HCT116 (cell line): ENCODE measurements at regions not wholly inside any gene's neighbourhood (a gene's known extent, or its start where the extent isn't known, plus 50 kb on each side); places are given as distances from the start of the nearest gene placed in this dataset.
"Not testable (repeated sequence)": the region's sequence is repeated elsewhere in the genome, so short reads cannot be mapped to it uniquely, and the experiment has no call there.

Experiments
- ATAC-seq: fragments of 200-7000 bp; cut with Tn5 transposase; 2 replicates; pipeline ENCODE4 v1.9.1; 2020; ENCODE audit warnings: mild to moderate bottlenecking, moderate library complexity
- BruUV-seq: library from RNA; stranded (reverse); fragments of 400-500 nt; replicated peaks from 2 replicates; lab custom pipeline; 2021; lab: Mats Ljungman, UMichigan
- CTCF ChIA-PET: fragments of 300-600 bp; sonication (Branson Sonifier 250); formaldehyde crosslinking; loops from one replicate; lab custom pipeline; 2021; ENCODE audit warnings: antibody characterized with exemption; lab: Charles Lee
- POLR2A ChIA-PET: fragments of 300-600, 350-600 bp; sonication (Branson Sonifier 250); formaldehyde crosslinking; loops from one replicate; lab custom pipeline; 2021; ENCODE audit warnings: antibody characterized with exemption; lab: Charles Lee
- RAD21 ChIA-PET, 2 experiments: fragments of 300-600 bp; sonication (Branson Sonifier 250); formaldehyde crosslinking; loops; one replicate each; lab custom pipeline; 2023; ENCODE audit warnings: low total read pairs in 2 of 2; ENCODE audit not compliant: uncharacterized antibody in 2 of 2, unreplicated experiment in 2 of 2, low non-redundant PET in 1 of 2; lab: Charles Lee
- DNase-seq: peaks from one replicate; pipeline ENCODE4 v3.0.0-alpha.2; 2010; ENCODE audit warnings: low read depth, low spot score
- H2AFZ ChIP-seq: fragments of 200-600 bp; shearing (Covaris generic), sonication (generic); 2 replicates; pipeline ENCODE4 v1.6.1; 2017; ENCODE audit warnings: low read depth, mixed run types, mixed read lengths, antibody characterized with exemption, low read length; ENCODE audit not compliant: poor library complexity, severe bottlenecking
- H3K27ac ChIP-seq: 2 replicates; pipeline ENCODE4 v1.5.1; 2012; ENCODE audit warnings: low read depth, low read length
- H3K27me3 ChIP-seq: fragments of 200-600 bp; sonication (generic); 2 replicates; pipeline ENCODE4 v1.6.1; 2016; ENCODE audit warnings: mixed run types, low read length, mixed read lengths; ENCODE audit not compliant: insufficient read depth
- H3K36me3 ChIP-seq, 2 experiments: fragments of 200-500 bp in 1 of 2; fragments of 200-600 bp in 1 of 2; sonication (Bioruptor generic) in 1 of 2; sonication (generic) in 1 of 2; 2 replicates each; pipeline versions ENCODE4 v1.5.1 to v1.6.1; 2014 to 2016; ENCODE audit warnings: low read length in 2 of 2, inconsistent platforms in 1 of 2, mixed read lengths in 1 of 2, mixed run types in 1 of 2; ENCODE audit not compliant: insufficient read depth in 2 of 2, control insufficient read depth in 1 of 2
- H3K4me1 ChIP-seq, 2 experiments: fragments of 200-600 bp in 1 of 2; sonication (generic) in 1 of 2; 2 replicates each; pipeline versions ENCODE4 v1.5.1 to v1.6.1; 2012 to 2017; ENCODE audit warnings: low read length in 2 of 2, inconsistent platforms in 1 of 2, mild to moderate bottlenecking in 1 of 2, mixed read lengths in 1 of 2, mixed run types in 1 of 2, moderate library complexity in 1 of 2; ENCODE audit not compliant: insufficient read depth in 2 of 2, control insufficient read depth in 1 of 2
- H3K4me2 ChIP-seq: fragments of 200-600 bp; sonication (generic); 2 replicates; pipeline ENCODE4 v1.6.1; 2017; ENCODE audit warnings: mixed run types, low read length, mixed read lengths
- H3K4me3 ChIP-seq, 2 experiments: fragments of 200-600 bp in 1 of 2; sonication (generic) in 1 of 2; replicated peaks in 1 of 2; 2 replicates each; pipeline ENCODE4 v1.5.1; 2011 to 2016; ENCODE audit warnings: low read length in 2 of 2, control low read depth in 1 of 2, low read depth in 1 of 2, mild to moderate bottlenecking in 1 of 2, mixed read lengths in 1 of 2, mixed run types in 1 of 2
- H3K79me2 ChIP-seq: fragments of 200-600 bp; sonication (generic); 2 replicates; pipeline ENCODE4 v1.6.1; 2017; ENCODE audit warnings: mild to moderate bottlenecking, mixed run types, low read length, moderate library complexity, mixed read lengths; ENCODE audit not compliant: insufficient read depth
- H3K9ac ChIP-seq: fragments of 200-600 bp; sonication (generic); 2 replicates; pipeline ENCODE4 v1.6.1; 2016; ENCODE audit warnings: low read length, mixed read lengths
- H3K9me2 ChIP-seq: fragments of 200-600 bp; sonication (generic), shearing (Covaris generic); 2 replicates; pipeline ENCODE4 v1.6.1; 2017; ENCODE audit warnings: mixed run types, mild to moderate bottlenecking, moderate library complexity; ENCODE audit not compliant: insufficient read depth
- H3K9me3 ChIP-seq, 2 experiments: fragments of 200-500 bp in 1 of 2; fragments of 200-600 bp in 1 of 2; sonication (Bioruptor generic) in 1 of 2; sonication (generic) in 1 of 2; 2 replicates each; pipeline ENCODE4 v1.6.1; 2014 to 2017; ENCODE audit warnings: low read length in 2 of 2, mixed read lengths in 2 of 2, inconsistent platforms in 1 of 2, low read depth in 1 of 2, mild to moderate bottlenecking in 1 of 2, mixed run types in 1 of 2, moderate library complexity in 1 of 2; ENCODE audit not compliant: control insufficient read depth in 1 of 2, insufficient read depth in 1 of 2
- H4K20me1 ChIP-seq: fragments of 200-600 bp; sonication (generic), shearing (Covaris generic); 2 replicates; pipeline ENCODE4 v1.6.1; 2017; ENCODE audit warnings: mixed run types, mild to moderate bottlenecking, moderate library complexity; ENCODE audit not compliant: insufficient read depth
- intact Hi-C: fragments of 100-400 bp; cut with micrococcal nuclease; formaldehyde crosslinking; loops from 2 replicates; pipeline ENCODE4 v1.10.0; 2022

- DNase-seq, H3K9ac ChIP-seq, H3K4me3 ChIP-seq, ATAC-seq, H3K4me1 ChIP-seq, H3K4me2 ChIP-seq, intact Hi-C loops, H3K9me2 ChIP-seq, H3K27me3 ChIP-seq, H2AFZ ChIP-seq, BruUV-seq, H4K20me1 ChIP-seq, CTCF ChIA-PET, H3K36me3 ChIP-seq, H3K27ac ChIP-seq, H3K79me2 ChIP-seq, POLR2A ChIA-PET, RAD21 ChIA-PET: not testable (repeated sequence)
- peaks cover 44 to 56% of the 10 kb centered on the region in 2 experiments; a peak in 3 of 4 replicates for H3K9me3 ChIP-seq
These were observed 190.2 kb upstream of the TPTE start for GRCh38 chr21:10331134-10331533.

GRCh38 chr21:10332935-10333334 is 188.4 kb upstream of the TPTE start:
- RAD21 ChIA-PET, H3K4me1 ChIP-seq, BruUV-seq: not testable (repeated sequence)

GRCh38 chr21:10334391-10334790 is 187.0 kb upstream of the TPTE start:
- BruUV-seq, H3K4me3 ChIP-seq, POLR2A ChIA-PET, RAD21 ChIA-PET, H4K20me1 ChIP-seq, CTCF ChIA-PET, H2AFZ ChIP-seq, H3K4me1 ChIP-seq, H3K4me2 ChIP-seq, H3K9me2 ChIP-seq, DNase-seq, ATAC-seq, H3K9ac ChIP-seq, intact Hi-C loops, H3K79me2 ChIP-seq, H3K27me3 ChIP-seq, H3K27ac ChIP-seq, H3K36me3 ChIP-seq: not testable (repeated sequence)
- peaks cover 40 to 48% of the 10 kb centered on the region in 2 experiments; a peak in 3 of 4 replicates for H3K9me3 ChIP-seq

More at GRCh38 chr21:10332935-10333334, 188.4 kb upstream of the TPTE start:
- H3K9me2 ChIP-seq, ATAC-seq, POLR2A ChIA-PET, H3K27me3 ChIP-seq, H3K9ac ChIP-seq, H3K4me2 ChIP-seq, H3K27ac ChIP-seq, H3K79me2 ChIP-seq, CTCF ChIA-PET, H3K36me3 ChIP-seq, H2AFZ ChIP-seq, H4K20me1 ChIP-seq, DNase-seq, H3K4me3 ChIP-seq, intact Hi-C loops: not testable (repeated sequence)
- peaks cover 39 to 49% of the 10 kb centered on the region in 2 experiments; a peak in 3 of 4 replicates for H3K9me3 ChIP-seq

GRCh38 chr21:10342261-10342956 is 179.0 kb upstream of the TPTE start:
- H3K79me2 ChIP-seq, H3K4me1 ChIP-seq, CTCF ChIA-PET, H3K27me3 ChIP-seq, H2AFZ ChIP-seq, POLR2A ChIA-PET, intact Hi-C loops, H3K4me2 ChIP-seq, H3K4me3 ChIP-seq, H4K20me1 ChIP-seq, BruUV-seq, DNase-seq, H3K9ac ChIP-seq, RAD21 ChIA-PET, H3K9me2 ChIP-seq, H3K27ac ChIP-seq, H3K36me3 ChIP-seq: not testable (repeated sequence)
- peaks cover 34 to 39% of the 10 kb centered on the region in 2 experiments; a peak in 3 of 4 replicates for H3K9me3 ChIP-seq
- peak; percentile 97 for ATAC-seq
